Stimulated activated naive CD4-positive, alpha-beta T cell (primary cell): ENCODE measurements at regions not wholly inside any gene's neighbourhood (a gene's known extent, or its start where the extent isn't known, plus 50 kb on each side); places are given as distances from the start of the nearest gene placed in this dataset.
"Not testable (repeated sequence)": the region's sequence is repeated elsewhere in the genome, so short reads cannot be mapped to it uniquely, and the experiment has no call there.

Experiments used
- DNase-seq, 6 experiments: peaks; one replicate each; lab custom pipeline; 2025; lab: John Stamatoyannopoulos, UW

- no peak for DNase-seq
These were observed 162.2 kb upstream of the GPR101 start for GRCh38 chrX:137195991-137196390.

GRCh38 chrX:137195296-137195695 lies 161.5 kb upstream of the GPR101 start:
- no peak for DNase-seq

- peak in 2 of 6 experiments; percentile 0 to 4 for DNase-seq
These were observed 160.4 kb upstream of the GPR101 start for GRCh38 chrX:137194164-137194563.

- DNase-seq: no peak
These were observed 153.7 kb upstream of the GPR101 start for GRCh38 chrX:137187540-137187939.

- DNase-seq: no peak
These were observed 144.6 kb upstream of the GPR101 start for GRCh38 chrX:137178392-137178791.

- no peak for DNase-seq
These were observed 138.6 kb upstream of the GPR101 start for GRCh38 chrX:137172317-137172948.

DNA sequence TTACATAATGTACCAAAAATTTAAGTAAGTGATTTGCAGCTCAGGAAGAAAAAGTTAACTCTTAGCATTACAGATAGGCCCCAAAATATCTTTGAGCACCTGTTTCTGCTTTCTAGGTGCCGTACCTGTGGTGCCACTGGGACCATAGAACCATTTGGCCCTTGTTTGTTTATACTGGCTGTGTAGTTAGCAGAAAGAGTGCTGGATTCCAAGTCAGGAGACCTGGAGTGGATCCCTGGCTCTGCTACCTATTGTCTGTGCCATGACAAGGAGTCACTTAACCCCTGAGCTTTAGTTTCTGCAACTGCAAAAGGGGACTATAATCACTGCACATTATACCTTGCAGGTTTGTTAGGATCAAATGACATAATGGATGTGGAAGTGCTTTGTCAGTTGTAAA lies 137.8 kb upstream of the GPR101 start:
- DNase-seq: no peak

DNA sequence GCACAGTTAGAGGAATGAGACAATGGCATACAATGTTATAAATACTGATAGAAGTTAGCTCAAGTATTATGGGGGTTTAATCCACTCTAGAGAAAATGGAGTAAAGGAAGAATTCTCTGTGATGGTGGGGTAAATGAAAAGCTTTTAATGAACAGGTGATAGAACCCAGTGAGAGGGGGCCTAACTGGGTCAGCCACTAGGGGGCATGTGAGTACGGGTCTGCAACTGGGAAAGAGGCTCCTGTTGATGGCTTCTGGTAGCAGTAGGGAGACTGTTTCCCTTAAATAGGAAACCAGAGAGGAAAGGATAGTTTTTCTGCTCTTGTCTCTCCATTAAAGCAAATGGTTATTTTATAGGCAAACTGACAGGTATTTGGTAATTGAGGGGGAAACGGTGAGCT lies 132.8 kb upstream of the GPR101 start:
- DNase-seq: peak in 1 of 6 experiments; percentile 4

DNA sequence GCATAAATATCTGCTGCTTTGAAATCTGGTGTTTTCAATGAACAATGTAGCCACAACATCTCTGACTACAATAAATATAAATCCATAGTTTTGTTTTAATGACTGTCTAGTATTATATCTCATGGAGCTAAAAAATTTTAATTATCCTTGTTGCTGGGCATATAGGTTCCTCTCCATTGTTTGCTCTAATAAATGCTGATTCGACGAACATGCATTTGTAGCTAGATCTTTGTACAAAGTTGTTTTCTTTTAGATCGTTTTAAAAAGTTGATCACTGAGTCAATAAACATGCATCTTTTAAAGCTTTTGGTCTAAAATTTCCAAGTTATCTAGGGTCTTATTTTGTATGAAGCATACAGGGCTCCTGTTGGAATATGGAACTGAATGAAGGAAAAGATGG lies 130.5 kb upstream of the GPR101 start:
- no peak for DNase-seq

- DNase-seq: no peak
These were observed 117.6 kb upstream of the GPR101 start for GRCh38 chrX:137151403-137151802.

DNA sequence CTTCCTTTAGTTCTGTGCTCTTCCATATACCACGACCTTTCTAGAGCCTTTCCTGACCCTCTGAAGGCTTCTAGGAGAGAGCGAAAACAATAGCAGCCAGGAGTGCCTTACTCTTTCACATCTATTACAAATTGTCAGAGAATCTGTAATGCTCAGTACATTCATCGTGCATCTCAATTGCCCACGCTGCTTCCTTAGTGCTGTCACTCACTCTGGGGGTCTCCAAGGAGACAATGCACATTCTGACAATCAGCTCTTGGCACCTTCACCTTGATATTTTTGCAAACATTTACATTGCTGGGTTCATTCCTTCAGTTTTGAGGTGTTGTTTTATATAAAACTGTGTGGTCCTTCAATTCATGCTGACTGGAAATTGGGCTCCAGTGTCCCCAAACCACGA lies 110.1 kb upstream of the GPR101 start:
- no peak for DNase-seq

GRCh38 chrX:137122651-137123050 lies 88.9 kb upstream of the GPR101 start:
- DNase-seq: not testable (repeated sequence)

- DNase-seq: no peak
These were observed 85.3 kb upstream of the GPR101 start for GRCh38 chrX:137119049-137119448.

DNA sequence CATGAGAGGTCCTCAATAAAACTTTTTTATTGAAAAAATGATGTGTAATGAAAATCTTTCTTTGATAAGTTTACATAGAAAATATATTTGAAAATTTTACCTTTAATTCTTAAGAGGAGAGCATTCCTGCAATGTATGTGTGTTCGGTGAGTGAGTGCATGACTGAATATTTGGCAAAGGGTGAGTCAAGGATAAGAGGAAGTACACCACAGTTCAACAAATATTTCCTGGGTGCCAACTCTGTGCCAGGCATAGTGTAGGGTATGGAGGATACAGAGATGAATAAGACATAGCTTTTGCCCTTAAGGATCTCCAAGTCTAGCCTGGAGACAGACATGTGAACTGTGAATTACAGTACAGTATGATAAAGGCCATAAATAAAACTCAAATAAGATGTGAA lies 84.7 kb upstream of the GPR101 start:
- DNase-seq: no peak

DNA sequence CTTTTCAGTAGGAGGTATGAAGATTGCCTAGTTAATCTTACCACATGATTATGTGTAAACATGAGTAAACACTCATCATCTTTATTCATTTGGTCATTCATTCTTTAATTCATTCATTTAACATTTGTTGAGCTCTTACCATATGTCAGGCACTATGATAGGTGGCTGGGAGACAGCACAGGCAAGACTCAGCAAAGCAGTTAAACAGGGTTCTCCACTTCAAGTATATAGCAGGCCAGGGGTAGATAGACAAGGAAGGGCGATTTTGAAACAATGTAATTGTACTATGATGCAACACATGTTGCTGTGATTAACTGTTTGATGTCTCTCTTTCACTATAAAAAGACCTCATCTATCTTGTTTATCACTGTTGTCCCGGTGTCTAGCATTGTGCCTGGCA lies 84.3 kb upstream of the GPR101 start:
- no peak for DNase-seq

DNA sequence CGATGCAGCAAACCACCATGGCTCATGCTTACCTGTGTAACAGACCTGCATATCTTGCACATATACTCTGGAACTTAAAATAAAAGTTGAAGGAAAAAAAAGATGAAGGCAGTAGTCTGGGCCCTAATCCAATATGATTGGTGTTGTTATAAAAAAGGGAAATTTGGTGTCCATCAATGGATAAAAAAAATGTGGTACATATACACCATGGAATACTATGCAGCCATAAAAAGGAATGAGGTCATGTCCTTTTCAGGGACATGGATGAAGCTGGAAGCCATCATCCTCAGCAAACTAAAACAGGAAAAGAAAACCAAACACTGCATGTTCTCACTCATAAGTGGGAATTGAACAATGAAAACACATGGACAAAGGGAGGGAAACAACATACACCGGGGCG lies 74.1 kb upstream of the GPR101 start:
- DNase-seq: not testable (repeated sequence)

- DNase-seq: no peak
These were observed 67.6 kb upstream of the GPR101 start for GRCh38 chrX:137101273-137101990.
